ENCODE measurements at regions not wholly inside any gene's neighbourhood (a gene's known extent, or its start where the extent isn't known, plus 50 kb on each side); places are given as distances from the start of the nearest gene placed in this dataset.

DNA sequence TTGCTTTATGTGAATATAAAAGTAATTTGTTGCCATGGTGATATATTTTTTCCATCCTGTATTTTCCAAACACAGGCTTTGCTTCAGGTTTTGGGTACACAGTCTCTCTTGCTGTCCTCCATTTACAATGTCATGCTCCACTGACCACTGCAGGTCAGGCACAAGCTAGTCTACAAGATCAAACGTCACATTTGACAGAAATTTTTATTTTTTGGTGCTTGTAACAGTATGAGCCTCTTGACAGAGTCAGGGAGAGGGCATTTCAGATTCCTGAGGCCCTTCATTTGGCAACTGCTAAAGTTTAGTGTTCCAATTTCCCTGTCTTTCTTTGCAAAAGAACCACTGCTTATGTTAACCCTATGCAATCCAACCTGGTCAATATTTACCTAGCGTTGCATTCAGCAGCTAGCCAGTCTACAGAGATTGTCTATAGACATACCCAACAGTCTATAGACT lies 175.0 kb downstream of the RFC3 start:
- TF ChIP-seq CTCF (IDR thresholded peaks at IDR 0.05 in 8 of 11, conservative IDR thresholded peaks at IDR 0.05 in 3 of 11): no peak
- no peak for TF ChIP-seq POLR2AphosphoS5 (IDR thresholded peaks at IDR 0.05)

Data from spleen (tissue), 7 donors.